NCI-H774 (cell line): ENCODE measurements at regions not wholly inside any gene's neighbourhood (a gene's known extent, or its start where the extent isn't known, plus 50 kb on each side); places are given as distances from the start of the nearest gene placed in this dataset.
"Not testable (repeated sequence)": the region's sequence is repeated elsewhere in the genome, so short reads cannot be mapped to it uniquely, and the experiment has no call there.

Experiments
- DNase-seq: peaks from one replicate; lab custom pipeline; 2025; lab: John Stamatoyannopoulos, UW

DNA sequence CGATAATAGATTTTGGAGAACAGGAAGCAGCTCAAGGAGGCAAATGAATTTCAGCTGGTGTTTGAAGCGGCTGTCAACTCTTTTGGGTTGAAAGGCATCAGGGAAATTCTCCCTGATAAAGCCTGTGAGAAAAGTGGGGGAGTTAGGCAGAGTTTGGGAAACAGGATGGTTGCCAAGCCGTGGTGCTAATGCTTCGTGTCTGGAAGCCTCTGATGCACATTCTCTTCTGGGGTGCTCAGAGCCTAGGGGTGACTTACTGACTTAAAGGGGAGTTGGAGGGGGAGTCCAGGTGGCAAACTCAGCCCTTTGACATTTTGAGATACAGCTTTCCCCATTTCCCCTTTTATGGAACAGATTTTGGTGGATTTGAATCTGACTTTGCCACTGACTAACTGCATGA is 202.5 kb upstream of the CLINT1 start:
- no peak for DNase-seq

DNA sequence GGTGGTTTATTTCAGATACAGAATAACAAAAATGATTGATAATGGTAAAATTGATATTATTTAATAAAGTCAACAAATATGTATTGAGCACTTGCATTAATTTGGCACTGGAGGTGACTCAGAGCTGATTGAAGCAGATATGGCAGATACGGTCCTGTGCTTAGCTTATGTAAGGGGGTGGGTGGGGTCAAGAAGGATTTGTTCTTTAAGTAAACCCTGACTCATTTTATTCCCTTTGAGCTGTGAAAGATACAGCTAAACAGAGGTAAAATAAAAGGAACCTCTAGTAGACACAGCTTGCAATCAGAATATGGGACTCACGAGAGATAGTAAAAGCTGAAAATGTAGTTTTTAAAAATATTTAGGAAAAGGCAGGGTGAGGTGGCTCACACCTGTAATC is 201.3 kb upstream of the CLINT1 start:
- no peak for DNase-seq

DNA sequence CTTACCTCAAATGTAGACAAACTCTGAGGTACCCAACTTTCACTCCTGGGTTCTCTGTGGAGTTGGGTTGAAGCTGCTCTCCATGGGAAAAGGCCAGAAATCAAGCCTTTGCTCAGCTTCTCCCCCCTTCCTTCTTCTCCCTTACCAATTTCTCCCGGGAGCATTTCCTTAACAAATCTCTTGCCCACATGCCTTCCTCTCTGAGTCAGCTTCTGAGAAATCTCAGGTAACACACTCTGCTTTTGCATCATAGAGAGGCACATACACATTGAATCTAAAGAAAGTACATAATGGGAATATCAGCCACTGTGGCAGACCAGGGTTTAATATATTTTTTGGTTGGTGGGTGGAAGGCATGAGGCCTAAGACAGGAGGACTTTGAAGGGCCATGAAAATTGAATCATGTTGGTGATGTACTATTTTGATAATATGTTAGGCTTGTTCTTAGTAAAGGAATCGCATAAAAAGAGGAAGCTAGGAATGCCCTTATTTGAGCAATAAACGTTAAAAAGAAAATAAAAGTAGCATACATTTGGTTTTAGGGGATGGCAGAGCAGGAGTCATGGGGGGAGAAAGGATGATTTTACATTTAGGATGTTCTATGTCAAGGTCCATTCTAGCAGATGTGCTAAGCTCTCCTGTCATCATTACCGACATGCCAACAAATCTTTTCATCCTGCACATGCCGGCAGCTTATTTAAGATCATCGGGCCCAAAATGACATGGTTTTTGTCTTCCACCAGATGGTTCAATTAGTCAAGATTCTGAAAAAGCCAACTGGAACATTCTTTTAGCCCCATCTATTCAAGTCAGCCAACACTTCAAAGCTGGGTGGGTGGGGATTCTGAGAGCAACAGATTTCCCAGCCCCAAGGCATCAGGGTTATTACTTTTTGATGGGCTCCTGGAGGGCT is 199.5 kb upstream of the CLINT1 start:
- DNase-seq = no peak

DNA sequence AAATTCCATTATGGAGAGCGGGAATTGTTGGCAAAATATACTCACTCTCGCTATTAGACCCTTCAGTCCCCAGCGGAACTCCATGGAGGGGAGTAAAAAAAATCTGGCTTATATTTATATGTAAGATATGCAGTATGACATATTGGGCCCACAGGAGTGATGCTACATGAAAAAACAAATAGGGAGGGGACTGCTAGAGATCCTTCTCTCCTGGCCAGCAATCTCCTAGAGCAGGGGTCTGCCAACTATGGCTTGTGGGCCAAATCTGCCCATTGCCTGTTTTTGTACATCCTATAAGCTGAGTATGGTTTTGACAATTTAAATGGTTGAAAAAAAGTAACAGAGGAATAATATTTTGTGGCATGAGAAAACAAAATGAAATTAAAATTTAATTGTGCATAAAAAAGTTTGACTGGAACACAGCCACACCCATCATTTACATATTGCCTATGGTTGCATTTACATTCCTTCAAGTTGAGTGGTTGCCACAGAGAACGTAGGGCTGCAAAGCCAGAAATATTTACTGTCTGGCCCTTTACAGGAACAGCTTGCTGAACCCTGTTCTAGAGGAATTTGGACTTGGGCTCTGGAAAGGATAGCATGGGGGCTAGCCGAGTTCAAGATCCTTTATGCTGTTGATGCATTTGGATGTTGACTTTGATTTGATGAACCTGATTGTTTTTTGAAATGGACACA is 197.3 kb upstream of the CLINT1 start:
- DNase-seq = no peak

DNA sequence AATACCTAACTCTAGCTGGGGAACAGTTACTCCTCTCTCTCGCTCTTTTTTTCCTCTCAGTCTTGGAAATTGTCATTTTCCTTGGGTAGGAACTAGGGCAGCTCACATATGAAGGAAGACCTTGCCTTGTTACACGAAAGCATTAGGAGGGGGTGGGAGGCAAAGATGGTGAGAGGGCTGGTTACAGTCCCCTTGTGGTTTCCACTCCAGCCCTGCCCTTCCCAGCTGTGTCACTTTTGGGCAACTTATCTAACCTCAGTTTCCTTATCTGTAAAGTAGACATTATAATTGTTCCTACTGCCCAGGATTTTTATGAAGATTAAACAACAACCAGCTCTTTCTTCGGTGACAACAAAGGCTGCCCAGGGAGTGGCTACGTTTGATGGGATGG is 196.2 kb upstream of the CLINT1 start:
- DNase-seq = no peak

DNA sequence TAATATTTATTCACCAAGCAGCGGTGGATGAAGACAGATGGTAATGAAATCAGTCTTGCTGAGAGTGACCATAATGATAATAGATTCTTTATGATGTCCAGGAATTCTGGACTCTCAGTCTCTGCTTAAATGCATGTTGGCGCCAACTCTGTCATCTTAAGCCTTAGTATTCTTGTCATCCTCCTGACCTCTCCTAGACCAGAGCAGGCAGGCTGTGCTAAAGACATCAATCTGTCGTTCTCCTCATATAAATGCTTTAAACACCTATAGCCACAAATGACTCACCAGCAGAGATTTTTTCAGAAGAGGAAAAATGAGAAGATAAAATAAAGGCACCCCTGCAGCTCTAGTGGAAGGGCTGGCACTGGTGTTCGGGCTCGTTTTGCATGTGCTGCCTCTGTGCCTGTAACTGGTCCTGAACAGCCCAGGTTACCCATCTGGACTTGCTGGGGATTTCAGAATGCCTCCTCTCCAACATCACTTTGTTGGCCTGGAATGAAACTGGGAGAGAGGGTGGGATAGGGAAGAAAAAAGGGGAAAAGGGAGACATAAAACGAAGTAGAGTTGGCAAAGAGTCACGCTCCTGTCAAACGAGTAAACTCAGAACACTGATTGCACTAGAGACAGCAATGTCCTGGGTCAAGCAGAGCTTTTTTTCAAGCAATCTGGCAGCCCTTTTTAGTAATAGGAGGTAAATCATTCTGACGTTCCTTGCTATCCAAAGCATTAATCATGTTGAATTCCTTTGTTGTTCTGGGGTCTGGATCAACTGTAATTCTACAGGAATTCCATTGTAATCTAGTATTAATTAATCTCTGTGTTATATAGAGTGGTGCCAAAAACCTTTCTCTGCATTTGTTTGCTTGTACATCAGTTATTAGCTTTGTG is 195.5 kb upstream of the CLINT1 start:
- DNase-seq = no peak

DNA sequence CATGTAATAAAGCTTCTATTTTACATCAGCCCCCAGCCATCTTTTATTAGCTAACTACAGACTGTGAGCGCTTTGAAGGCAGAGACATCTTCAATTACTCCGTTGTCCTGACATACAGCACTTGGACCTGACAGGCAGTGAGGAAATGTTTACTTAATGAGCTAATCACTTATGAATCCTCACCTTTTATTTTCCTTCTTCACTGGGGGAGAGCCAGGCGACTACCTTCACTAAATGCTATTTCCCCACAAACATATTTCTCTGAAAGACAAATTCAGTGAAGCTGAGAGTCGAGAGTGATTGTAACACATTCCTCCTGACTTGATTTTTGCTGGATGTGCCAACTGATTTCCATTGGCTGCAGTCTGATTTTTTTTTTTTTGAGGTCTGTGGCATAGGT is 192.1 kb upstream of the CLINT1 start:
- DNase-seq = no peak

DNA sequence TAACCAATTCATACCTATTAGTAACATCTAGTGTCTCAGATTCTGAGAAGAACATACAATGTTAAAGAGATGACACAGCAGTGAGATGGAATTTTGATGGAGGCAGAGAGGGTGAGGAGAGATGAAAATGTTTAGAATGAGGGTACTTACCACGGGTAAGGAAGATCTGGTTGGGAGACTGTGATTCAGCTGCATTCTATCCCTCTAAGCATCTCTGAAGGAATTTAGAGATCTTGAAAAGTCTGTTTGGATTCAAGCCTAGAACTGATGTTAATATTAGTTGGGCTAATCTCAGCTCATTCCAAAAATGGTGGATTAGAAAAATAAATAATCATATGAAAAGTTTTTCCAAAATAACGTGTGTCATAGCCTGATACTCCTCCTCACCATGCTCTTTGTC is 191.5 kb upstream of the CLINT1 start:
- DNase-seq = no peak

DNA sequence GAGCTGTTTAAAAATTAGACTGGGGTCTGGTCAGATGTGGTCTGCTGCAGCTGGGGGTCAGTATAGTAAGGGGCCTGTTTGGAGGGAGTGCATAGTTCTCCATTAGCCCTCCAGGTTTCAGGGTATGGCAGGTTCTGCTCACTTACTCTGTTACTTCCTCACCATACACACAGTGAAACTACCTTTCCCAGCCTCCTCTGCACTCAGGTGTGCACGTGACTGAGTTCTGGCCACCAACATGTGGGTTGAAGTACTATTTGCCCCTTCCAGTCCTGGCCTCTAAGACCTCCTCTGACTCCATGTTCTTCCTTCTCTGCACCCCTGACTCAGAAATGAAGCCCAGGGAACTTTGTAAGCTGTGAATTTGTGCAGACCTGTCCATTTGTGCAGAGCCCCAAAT is 190.5 kb upstream of the CLINT1 start:
- DNase-seq = no peak

DNA sequence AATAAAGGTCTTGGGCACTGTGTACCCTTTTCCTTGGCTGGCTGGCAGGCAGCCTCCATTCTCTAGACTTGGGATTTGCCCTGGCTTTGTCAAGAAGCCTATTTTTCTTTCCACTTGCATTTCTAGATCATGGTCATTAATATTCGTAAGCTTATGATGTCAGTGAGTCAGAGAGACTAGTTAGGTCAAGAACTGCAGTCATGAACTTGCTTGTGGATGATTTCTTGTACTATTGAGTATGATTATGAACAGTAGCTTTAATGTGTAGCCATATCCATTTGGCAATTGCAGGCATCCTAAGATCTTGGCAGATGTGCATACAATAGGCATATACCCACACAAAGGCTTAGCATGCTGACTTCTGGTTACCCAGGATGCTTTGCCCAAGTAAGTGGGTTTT is 186.8 kb upstream of the CLINT1 start:
- DNase-seq = no peak

DNA sequence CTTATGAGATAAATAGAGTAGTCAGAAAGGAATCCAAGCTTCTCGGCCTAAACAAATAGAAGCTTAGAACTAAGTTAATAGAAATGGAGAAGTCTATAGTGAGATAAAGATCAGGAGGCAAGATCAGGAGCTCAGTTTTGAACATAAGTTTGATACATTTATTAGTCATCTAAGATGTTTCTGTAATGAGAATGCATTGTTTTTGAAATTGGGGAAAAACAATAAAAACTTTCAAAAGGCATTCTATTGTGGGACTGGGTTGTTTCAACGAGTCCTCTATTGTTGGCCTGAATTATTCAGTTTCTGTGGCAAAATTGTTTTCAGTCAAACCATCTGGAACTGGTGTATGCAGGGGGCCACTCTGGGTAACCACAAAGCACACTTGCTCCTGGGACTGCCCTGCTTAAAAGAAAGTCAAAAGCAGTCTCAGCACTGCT is 181.0 kb upstream of the CLINT1 start:
- DNase-seq = no peak

DNA sequence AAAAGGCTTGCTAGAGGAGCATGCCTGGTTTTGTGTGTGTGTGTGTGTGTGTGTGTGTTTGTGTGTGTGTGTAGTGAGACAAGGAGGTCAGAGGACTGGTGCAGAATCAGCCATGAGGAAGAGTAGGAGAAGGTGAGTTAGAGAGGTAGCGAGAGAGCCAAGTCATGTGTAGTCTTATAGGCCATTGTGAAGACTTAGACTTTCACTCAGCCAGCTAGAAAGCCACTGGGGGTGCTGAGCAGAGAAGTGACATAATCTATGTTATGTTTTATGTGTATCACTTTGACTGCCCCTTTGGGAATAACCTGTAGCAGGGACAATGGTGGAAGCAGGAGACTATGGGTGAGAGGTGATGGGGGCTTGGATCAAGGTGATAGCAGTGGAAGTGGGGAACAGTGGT is 180.5 kb upstream of the CLINT1 start:
- DNase-seq = no peak

DNA sequence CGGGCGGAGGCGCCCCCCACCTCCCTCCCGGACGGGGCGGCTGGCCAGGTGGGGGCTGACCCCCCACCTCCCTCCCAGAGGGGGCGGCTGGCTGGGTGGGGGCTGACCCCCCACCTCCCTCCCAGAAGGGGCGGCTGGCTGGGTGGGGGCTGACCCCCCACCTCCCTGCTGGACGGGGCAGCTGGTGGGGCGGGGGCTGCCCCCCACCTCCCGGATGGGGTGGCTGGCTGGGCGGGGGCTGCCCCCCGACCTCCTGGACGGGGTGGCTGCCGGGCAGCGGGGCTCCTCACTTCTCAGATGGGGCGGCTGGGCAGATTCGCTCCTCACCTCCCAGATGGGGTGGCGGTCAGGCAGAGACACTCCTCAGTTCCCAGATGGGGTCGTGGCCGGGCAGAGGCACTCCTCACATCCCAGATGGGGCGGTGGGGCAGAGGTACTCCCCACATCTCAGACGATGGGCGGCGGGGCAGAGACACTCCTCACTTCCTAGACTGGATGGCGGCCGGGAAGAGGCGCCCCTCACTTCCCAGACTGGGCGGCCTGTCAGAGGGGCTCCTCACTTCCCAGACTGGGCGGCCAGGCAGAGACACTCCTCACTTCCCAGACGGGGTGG is 178.1 kb upstream of the CLINT1 start:
- DNase-seq = not testable (repeated sequence)

DNA sequence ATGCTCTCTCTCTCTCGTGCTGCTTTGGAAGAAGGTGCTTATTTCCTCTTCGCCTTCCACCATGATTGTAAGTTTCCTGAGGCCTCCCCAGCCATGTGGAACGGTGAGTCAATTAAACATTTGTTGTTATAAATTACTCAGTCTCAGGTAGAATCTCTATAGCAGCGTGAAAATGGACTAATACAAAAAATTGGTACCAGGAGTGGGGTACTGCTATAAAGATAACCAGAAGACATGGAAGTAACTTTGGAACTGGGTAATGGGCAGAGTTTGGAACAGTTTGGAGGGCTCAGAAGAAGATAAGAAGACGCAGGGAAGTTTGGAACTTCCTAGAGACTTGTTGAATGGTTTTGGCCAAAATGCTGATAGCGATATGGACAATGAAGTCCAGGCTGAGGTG is 175.6 kb upstream of the CLINT1 start:
- not testable (repeated sequence) for DNase-seq

DNA sequence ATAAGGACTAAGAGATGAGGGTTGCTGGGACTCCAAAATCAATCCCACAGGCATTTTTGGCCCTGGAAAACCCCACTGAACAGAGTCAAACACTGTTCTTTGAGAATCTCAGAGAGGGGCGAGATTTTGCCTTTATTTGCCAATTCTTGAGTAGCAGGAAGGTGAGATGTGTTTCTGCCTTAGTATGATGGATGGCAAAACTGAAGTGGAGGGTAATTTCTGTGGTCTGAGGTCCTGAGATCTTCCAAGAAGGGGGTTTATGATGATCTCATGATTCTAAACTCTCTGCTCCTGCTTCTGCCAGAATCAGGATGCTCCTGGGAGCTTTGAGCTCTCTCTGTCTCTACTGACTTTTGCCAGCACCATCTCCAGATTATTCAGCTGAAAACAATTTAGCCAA is 174.8 kb upstream of the CLINT1 start:
- no peak for DNase-seq

DNA sequence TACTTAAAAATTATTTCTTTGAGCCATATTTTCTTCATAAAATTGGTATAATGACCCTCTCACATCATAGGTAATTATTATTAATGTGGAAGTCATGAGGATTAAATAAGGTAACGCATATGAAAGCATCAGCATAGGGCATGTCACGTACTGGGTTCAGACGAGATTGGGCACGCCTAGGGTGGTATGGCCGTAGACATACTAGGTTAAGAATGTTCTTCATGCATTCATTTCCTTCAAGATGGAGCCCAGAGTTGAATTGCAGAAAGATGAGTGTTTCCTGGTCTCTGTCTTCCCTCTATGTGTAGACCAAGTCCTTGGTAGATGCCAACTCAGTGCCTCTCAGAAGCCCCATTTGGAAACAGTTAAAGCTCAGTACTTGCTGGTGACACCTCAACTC is 174.1 kb upstream of the CLINT1 start:
- DNase-seq = no peak

DNA sequence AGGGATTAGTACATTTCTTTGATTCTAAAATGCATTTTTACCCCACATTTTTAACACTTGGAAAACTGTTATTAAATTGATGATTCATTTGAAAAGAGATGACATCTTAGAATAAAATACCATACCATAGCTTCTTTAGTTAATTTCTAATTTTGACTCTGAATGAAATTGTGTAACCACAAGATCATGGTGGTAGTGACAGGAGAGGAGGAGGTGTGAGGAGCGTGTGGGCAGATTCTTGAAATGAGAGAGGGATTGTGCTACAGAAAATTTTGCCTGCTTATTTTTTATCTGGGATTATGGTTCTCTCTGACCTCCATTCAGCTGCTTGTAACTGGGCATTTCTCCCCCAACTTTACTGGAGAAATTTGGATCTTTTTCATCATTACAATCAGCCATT is 173.3 kb upstream of the CLINT1 start:
- no peak for DNase-seq

DNA sequence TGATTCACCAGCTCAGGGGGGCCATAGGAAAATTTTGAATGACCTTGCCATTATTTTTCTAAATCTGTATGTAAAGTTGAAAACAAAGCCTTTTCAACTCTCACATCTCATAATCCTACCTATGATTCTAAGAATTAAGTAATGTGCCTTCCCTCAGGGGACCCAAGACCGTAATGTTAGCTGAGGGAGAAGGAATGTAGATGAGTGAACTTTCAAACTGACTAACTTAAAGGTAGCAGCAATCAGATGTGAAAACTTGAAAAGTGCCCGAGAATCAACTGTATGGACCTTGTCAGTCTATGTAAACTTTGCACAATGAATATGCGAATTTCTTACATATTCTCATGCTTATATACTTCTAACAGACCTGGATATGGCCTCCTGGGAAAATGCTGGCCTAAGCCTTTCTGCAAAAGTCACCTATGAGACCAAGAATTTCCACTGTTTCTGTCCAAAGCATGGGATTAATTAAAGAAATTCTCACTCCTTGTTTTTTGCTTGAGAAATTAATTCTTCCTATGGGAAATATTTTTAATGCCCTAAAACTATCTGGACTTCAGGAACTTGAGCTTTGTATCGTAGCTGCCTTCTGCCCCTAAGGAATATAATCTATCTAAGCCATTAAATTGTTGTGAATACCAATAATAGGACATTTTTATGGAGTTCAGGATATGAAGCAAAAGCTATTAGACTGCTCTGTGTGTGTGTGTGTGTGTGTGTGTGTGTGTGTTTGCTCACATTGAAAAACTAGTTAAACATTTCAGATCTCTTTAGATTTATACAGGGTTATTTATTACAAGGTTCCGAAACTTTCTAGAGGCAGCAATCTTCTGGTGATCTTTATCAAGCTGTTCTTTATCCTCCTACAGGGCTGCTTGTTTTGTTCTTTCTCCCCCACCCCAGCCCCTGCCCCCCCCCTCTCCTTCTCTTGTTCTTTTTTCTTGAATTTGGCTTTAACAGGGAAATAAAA is 169.1 kb upstream of the CLINT1 start:
- no peak for DNase-seq

DNA sequence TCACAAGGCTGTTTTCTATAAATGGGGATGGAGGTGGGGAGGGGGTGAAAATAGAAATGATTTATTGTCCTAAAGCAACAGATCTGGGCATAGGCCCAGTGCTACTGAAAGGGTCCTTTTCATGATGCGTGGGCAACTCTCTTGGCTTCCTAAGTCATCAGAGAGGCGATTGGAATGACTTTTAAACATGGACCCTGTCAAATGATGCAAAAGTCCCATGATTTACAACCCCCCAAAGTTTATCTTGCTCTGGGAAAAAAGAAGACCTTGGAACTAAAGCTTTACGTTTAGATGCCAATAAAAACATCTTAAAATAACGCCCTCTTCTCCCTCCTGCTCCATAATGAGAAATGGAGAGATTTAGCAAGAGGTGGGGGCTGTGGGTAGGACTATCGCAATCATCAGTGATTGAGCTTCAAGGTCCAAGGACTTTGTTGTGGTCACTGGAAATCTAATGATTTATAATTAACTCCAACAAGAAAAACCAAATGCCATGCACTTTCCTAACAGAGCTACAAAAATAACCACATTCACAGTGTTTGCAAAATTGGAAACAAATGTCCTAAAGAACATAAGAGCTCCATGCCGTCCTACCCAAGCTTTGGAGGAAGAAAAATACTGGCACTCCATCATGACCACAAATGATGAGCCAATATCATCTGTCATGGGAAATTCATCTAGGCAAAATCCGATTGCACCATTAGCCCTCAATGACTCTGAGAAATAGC is 167.5 kb upstream of the CLINT1 start:
- no peak for DNase-seq

DNA sequence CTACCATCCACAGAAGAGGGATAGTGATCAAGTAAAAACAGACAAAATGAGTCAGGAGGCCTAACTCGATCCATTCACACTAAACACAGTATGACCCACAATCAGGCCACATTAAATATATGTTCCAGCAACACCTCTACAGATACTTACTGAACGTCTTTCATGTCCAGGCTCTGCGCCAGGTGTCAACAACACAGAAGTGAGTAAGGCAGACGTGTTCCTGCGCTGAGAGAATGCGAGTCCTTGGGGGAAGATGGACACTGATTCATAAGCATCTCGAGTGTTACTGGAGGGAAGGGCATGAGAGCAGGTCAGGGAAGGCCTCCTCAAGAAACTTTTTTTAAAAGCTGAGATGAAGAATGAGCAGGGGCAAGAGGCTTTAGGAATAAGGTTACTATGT is 164.3 kb upstream of the CLINT1 start:
- no peak for DNase-seq
